B cell (primary cell): ENCODE measurements at regions not wholly inside any gene's neighbourhood (a gene's known extent, or its start where the extent isn't known, plus 50 kb on each side); places are given as distances from the start of the nearest gene placed in this dataset.

Experiments used
- EZH2 ChIP-seq: IDR thresholded peaks from 2 replicates; pipeline ENCODE4 v1.6.1; 2012; ENCODE audit warnings: borderline replicate concordance, low read depth, mild to moderate bottlenecking, moderate library complexity, low read length; ENCODE audit not compliant: insufficient read depth, poor library complexity, severe bottlenecking
- TF ChIP-seq, protein P1 (sequence below): fragments of 200-600 bp; IDR thresholded peaks from one replicate; pipeline ENCODE4 v1.8.0; 2022; ENCODE audit warnings: antibody characterized with exemption, mild to moderate bottlenecking

DNA sequence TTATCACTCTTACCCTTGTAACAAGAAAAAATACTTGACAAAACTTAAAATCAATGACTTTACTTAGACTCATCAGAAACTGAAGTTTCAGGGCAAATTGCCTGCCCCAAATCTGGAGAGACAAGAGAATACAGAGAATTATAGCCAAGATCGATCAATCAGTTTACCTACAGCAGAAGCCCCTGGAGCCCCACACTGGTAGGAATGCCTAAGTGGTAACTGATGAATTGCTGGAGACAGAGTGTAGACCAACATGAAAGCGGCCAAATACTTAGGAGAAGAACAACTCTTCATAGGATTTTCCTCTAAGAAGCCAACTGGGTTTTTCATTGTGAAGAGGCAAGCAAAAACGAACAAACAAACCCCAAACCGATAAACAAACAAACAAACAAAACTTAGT lies 1430.0 kb downstream of the EFNB2 start:
- TF ChIP-seq, protein P1, sequence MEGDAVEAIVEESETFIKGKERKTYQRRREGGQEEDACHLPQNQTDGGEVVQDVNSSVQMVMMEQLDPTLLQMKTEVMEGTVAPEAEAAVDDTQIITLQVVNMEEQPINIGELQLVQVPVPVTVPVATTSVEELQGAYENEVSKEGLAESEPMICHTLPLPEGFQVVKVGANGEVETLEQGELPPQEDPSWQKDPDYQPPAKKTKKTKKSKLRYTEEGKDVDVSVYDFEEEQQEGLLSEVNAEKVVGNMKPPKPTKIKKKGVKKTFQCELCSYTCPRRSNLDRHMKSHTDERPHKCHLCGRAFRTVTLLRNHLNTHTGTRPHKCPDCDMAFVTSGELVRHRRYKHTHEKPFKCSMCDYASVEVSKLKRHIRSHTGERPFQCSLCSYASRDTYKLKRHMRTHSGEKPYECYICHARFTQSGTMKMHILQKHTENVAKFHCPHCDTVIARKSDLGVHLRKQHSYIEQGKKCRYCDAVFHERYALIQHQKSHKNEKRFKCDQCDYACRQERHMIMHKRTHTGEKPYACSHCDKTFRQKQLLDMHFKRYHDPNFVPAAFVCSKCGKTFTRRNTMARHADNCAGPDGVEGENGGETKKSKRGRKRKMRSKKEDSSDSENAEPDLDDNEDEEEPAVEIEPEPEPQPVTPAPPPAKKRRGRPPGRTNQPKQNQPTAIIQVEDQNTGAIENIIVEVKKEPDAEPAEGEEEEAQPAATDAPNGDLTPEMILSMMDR, result no peak
- TF ChIP-seq EZH2, result no peak
